GM12864 (cell line): ENCODE measurements at regions not wholly inside any gene's neighbourhood (a gene's known extent, or its start where the extent isn't known, plus 50 kb on each side); places are given as distances from the start of the nearest gene placed in this dataset.

ENCODE experiments used
- DNase-seq: peaks from one replicate; pipeline ENCODE4 v3.0.0-alpha.2; 2011; ENCODE audit warnings: low read depth
- H3K4me3 ChIP-seq: 2 replicates; pipeline ENCODE4 v1.5.1; 2011; ENCODE audit warnings: mild to moderate bottlenecking, low read depth, low read length, control low read depth
- CTCF ChIP-seq: IDR thresholded peaks from 2 replicates; pipeline ENCODE4 v1.5.1; 2011; ENCODE audit warnings: low read depth, mild to moderate bottlenecking, moderate library complexity, low read length, control low read depth, inconsistent platforms; ENCODE audit errors: missing control alignments

- no peak overlapping the region for H3K4me3 ChIP-seq
- no peak for TF ChIP-seq CTCF
These were observed 123.6 kb upstream of the RUNX3 start for GRCh38 chr1:25053576-25054250.

DNA sequence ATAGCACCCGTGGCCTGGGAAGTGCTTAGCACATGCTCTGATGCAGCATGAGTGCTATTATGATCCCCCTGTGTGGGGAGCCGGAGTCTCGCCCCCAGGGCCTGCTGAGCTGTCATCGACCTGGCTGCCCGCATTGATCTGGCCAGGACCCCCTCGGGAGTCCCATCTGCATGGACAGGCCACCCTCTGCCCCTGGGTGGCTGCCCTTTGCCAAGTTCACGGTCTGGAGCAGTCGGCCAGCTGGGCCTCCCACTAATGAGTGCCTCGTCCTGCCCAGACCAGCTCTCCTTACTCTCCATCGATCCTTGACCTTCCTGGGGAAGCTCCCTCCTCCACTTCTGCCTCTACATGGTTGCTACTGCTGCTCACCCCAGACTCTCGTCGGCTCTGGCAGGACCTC lies 121.8 kb upstream of the RUNX3 start:
- TF ChIP-seq CTCF = no peak
- no peak for DNase-seq
- no peak overlapping the region for H3K4me3 ChIP-seq

More at GRCh38 chr1:25053576-25054250, 123.6 kb upstream of the RUNX3 start:
- DNase-seq = no peak

- no peak overlapping the region for H3K4me3 ChIP-seq
- no peak for TF ChIP-seq CTCF
- no peak for DNase-seq
These were observed 121.4 kb upstream of the RUNX3 start for GRCh38 chr1:25051504-25051903.

DNA sequence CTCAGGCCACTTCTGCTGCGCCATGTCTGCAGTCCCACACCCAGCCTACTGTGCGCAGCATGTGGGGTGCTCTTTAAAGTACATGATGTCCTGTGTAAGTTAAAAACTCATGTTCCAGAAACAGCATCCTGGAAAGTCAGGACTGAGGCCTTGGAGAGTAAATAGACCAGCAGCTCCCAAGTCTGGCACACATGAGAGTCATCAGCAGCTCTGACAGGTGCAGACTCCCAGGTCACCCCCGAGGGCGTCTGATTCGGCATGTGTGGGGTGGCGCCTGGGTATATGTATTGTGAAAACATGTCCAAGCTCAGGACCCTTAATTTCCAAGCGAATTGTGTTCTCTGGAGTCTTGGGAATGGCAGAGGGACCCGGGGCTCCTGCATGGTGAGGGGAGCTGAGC lies 120.1 kb upstream of the RUNX3 start:
- DNase-seq = no peak
- TF ChIP-seq CTCF = no peak
- H3K4me3 ChIP-seq = no peak overlapping the region

DNA sequence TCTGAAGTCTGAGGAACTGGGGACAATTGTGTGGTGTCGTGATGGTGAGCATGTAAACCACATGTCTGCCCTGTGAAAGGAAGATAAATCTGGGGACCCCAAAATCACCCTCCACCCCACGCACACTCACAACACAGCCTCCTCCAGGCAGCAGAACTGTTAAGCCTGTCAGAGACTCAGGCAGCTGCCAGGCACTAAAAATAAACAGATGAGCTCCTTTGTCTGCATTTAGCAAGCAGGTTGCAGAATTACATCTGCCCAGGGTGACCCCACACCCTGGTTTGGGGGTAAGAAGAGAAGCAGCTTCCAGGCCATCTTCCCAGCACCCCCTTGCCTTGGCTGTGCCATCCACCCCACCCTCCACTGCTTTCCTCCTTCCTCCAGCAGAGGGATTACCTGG lies 119.1 kb upstream of the RUNX3 start:
- no peak for TF ChIP-seq CTCF
- no peak overlapping the region for H3K4me3 ChIP-seq
- no peak for DNase-seq

- TF ChIP-seq CTCF = no peak
- H3K4me3 ChIP-seq = no peak overlapping the region
These were observed 118.7 kb upstream of the RUNX3 start for GRCh38 chr1:25048728-25049127.

GRCh38 chr1:25047506-25048240 lies 117.6 kb upstream of the RUNX3 start:
- no peak for DNase-seq

More at GRCh38 chr1:25048728-25049127, 118.7 kb upstream of the RUNX3 start:
- DNase-seq = no peak

More at GRCh38 chr1:25047506-25048240, 117.6 kb upstream of the RUNX3 start:
- H3K4me3 ChIP-seq = no peak overlapping the region
- no peak for TF ChIP-seq CTCF
